Sigmoid colon (tissue), 4 donors: ENCODE measurements at regions not wholly inside any gene's neighbourhood (a gene's known extent, or its start where the extent isn't known, plus 50 kb on each side); places are given as distances from the start of the nearest gene placed in this dataset.

ENCODE experiments used
- EP300 ChIP-seq, 4 donors: sonication (generic); formaldehyde crosslinking; IDR thresholded peaks; one replicate each; pipeline ENCODE4 v1.6.1; 2017; ENCODE audit warnings: antibody characterized with exemption in 4 of 4
- POLR2A ChIP-seq, 2 donors: fragments of 450-650 bp; IDR thresholded peaks; one replicate each; pipeline ENCODE4 v1.6.1; 2016; ENCODE audit warnings: antibody characterized with exemption in 2 of 2, mild to moderate bottlenecking in 2 of 2, moderate library complexity in 2 of 2
- POLR2AphosphoS5 ChIP-seq, 4 donors: sonication (generic); formaldehyde crosslinking; IDR thresholded peaks; one replicate each; pipeline ENCODE4 v1.6.1; 2017; ENCODE audit warnings: antibody characterized with exemption in 4 of 4
- TF ChIP-seq, protein P1 (sequence below), 4 experiments: fragments of 450-650 bp in 3 of 4; fragments of 200-600 bp in 1 of 4; IDR thresholded peaks; one replicate each; pipeline ENCODE4 v1.5.1; 2016 to 2019; ENCODE audit warnings: antibody characterized with exemption in 4 of 4, mild to moderate bottlenecking in 3 of 4, moderate library complexity in 2 of 4

DNA sequence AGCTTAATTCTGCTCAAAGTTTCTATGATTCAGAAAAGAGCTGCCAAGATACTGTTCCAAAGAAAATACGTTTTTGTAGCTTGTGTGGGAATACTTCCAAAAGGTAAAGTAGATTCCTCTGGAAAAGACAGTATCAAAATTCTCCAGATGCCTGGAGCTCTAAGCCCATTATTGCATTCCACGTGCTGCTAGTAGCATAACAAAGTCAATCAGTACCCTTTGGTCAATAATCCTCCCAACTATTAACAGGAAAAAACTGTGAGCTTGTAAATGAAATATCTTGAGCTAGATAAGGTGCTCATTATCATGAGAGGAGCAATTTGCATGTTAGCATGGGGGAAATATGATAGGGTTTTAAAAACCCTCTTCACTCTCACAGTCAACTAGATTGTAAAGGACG is 229.5 kb upstream of the TYRP1 start:
- TF ChIP-seq, protein P1, sequence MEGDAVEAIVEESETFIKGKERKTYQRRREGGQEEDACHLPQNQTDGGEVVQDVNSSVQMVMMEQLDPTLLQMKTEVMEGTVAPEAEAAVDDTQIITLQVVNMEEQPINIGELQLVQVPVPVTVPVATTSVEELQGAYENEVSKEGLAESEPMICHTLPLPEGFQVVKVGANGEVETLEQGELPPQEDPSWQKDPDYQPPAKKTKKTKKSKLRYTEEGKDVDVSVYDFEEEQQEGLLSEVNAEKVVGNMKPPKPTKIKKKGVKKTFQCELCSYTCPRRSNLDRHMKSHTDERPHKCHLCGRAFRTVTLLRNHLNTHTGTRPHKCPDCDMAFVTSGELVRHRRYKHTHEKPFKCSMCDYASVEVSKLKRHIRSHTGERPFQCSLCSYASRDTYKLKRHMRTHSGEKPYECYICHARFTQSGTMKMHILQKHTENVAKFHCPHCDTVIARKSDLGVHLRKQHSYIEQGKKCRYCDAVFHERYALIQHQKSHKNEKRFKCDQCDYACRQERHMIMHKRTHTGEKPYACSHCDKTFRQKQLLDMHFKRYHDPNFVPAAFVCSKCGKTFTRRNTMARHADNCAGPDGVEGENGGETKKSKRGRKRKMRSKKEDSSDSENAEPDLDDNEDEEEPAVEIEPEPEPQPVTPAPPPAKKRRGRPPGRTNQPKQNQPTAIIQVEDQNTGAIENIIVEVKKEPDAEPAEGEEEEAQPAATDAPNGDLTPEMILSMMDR (IDR thresholded peaks at IDR 0.05), result no peak
- TF ChIP-seq POLR2A (IDR thresholded peaks at IDR 0.05), result no peak
- TF ChIP-seq POLR2AphosphoS5 (IDR thresholded peaks at IDR 0.05), result no peak
- TF ChIP-seq EP300 (IDR thresholded peaks at IDR 0.05), result no peak
